Left colon (tissue), 2 donors: ENCODE measurements at regions not wholly inside any gene's neighbourhood (a gene's known extent, or its start where the extent isn't known, plus 50 kb on each side); places are given as distances from the start of the nearest gene placed in this dataset.

Experiments
- ATAC-seq: fragments of 200-7000 bp; cut with Tn5 transposase; one replicate; pipeline ENCODE4 v1.9.1; 2020; ENCODE audit warnings: mild to moderate bottlenecking, moderate library complexity
- DNase-seq, 2 donors: peaks; one replicate each; pipeline ENCODE4 v3.0.0-alpha.2; 2020
- intact Hi-C, 2 donors: fragments of 100-400 bp; cut with DNase I in 1 of 2; cut with micrococcal nuclease in 1 of 2; formaldehyde crosslinking; loops; one replicate each; pipeline versions ENCODE4 v1.11.2 to v1.14.0; 2022; cut with DNase I, micrococcal nuclease
- donor health status: DM: no; HTN: no; CAD: no.
- donor health status: DM: yes; HTN: yes; CAD: no.

- DNase-seq, result no peak
- no peak for ATAC-seq
- intact Hi-C loops, result no loop called here
Observed at GRCh38 chr14:101001311-101002069, 98.0 kb upstream of the RTL1 start.

GRCh38 chr14:101002738-101003137, 99.2 kb upstream of the RTL1 start:
- intact Hi-C loops, result no loop called here
- no peak for ATAC-seq
- DNase-seq, result no peak

- ATAC-seq (no peak), DNase-seq (no peak)
- intact Hi-C loops, result no loop called here
Observed at GRCh38 chr14:101004176-101004575, 100.7 kb upstream of the RTL1 start.

GRCh38 chr14:101004954-101005353, 101.4 kb upstream of the RTL1 start:
- DNase-seq, result no peak
- intact Hi-C loops, result no loop called here
- no peak for ATAC-seq

GRCh38 chr14:101005447-101005846, 101.9 kb upstream of the RTL1 start:
- intact Hi-C loops, result no loop called here
- peak; percentile 12 to 49 for DNase-seq
- no peak for ATAC-seq

GRCh38 chr14:101006008-101006407, 102.5 kb upstream of the RTL1 start:
- ATAC-seq, result no peak
- intact Hi-C loops, result no loop called here
- no peak for DNase-seq

- intact Hi-C loops, result no loop called here
- DNase-seq, result no peak
- no peak for ATAC-seq
Observed at GRCh38 chr14:101007004-101007614, 103.6 kb upstream of the RTL1 start.

- ATAC-seq (no peak), DNase-seq (no peak)
- intact Hi-C loops, result no loop called here
Observed at GRCh38 chr14:101007765-101008164, 104.2 kb upstream of the RTL1 start.

GRCh38 chr14:101008196-101008595, 104.7 kb upstream of the RTL1 start:
- no peak for ATAC-seq
- intact Hi-C loops, result no loop called here
- DNase-seq, result no peak

- intact Hi-C loops, result no loop called here
- ATAC-seq (no peak), DNase-seq (no peak)
Observed at GRCh38 chr14:101008631-101009336, 105.3 kb upstream of the RTL1 start.

GRCh38 chr14:101009531-101009930, 106.0 kb upstream of the RTL1 start:
- DNase-seq (no peak), ATAC-seq (no peak)
- intact Hi-C loops, result no loop called here

- intact Hi-C loops, result no loop called here
- DNase-seq (no peak), ATAC-seq (no peak)
Observed at GRCh38 chr14:101010293-101010692, 106.8 kb upstream of the RTL1 start.

GRCh38 chr14:101010835-101011234, 107.3 kb upstream of the RTL1 start:
- intact Hi-C loops, result no loop called here
- DNase-seq (no peak), ATAC-seq (no peak)

- no peak for ATAC-seq
Observed at GRCh38 chr14:101017209-101017608, 113.7 kb upstream of the RTL1 start.

GRCh38 chr14:101017806-101018560, 114.5 kb upstream of the RTL1 start:
- intact Hi-C loops, result no loop called here
- ATAC-seq (no peak), DNase-seq (no peak)

More at GRCh38 chr14:101017209-101017608, 113.7 kb upstream of the RTL1 start:
- intact Hi-C loops, result no loop called here
- DNase-seq, result no peak

- DNase-seq (no peak), ATAC-seq (no peak)
- intact Hi-C loops, result no loop called here
Observed at GRCh38 chr14:101018561-101019290, 115.2 kb upstream of the RTL1 start.

GRCh38 chr14:101019541-101019940, 116.0 kb upstream of the RTL1 start:
- no peak for ATAC-seq
- DNase-seq, result no peak

GRCh38 chr14:101019990-101020710, 116.6 kb upstream of the RTL1 start:
- intact Hi-C loops, result no loop called here
- ATAC-seq (no peak), DNase-seq (no peak)

More at GRCh38 chr14:101019541-101019940, 116.0 kb upstream of the RTL1 start:
- intact Hi-C loops, result no loop called here
